Peyer's patch (tissue), 4 donors: ENCODE measurements at regions not wholly inside any gene's neighbourhood (a gene's known extent, or its start where the extent isn't known, plus 50 kb on each side); places are given as distances from the start of the nearest gene placed in this dataset.

Experiments
- DNase-seq, 3 donors: peaks; one replicate each; pipeline ENCODE4 v3.0.0-alpha.2; 2017 to 2019
- H3K27ac ChIP-seq, 4 donors: fragments of 200-600 bp; sonication (generic); one replicate each; pipeline ENCODE4 v1.5.1; 2016 to 2019
- H3K27me3 ChIP-seq, 2 donors: fragments of 200-600 bp; sonication (generic); one replicate each; pipeline ENCODE4 v1.5.1; 2019
- H3K36me3 ChIP-seq, 3 donors: fragments of 200-600 bp; sonication (generic); one replicate each; pipeline ENCODE4 v1.5.1; 2016 to 2019
- H3K4me1 ChIP-seq, 4 donors: fragments of 200-600 bp; sonication (generic); one replicate each; pipeline ENCODE4 v1.5.1; 2016 to 2019
- H3K4me3 ChIP-seq, 4 donors: fragments of 200-600 bp; sonication (generic); 1 replicate in 3 of 4; 2 replicates in 1 of 4; pipeline ENCODE4 v1.5.1; 2016 to 2019; ENCODE audit warnings: mild to moderate bottlenecking in 1 of 4
- H3K9me3 ChIP-seq, 4 donors: fragments of 200-600 bp; sonication (generic); one replicate each; pipeline ENCODE4 v1.5.1; 2016 to 2019; ENCODE audit warnings: mild to moderate bottlenecking in 1 of 4
- POLR2A ChIP-seq, 2 donors: fragments of 450-650 bp; IDR thresholded peaks; one replicate each; pipeline ENCODE4 v1.5.1; 2017; ENCODE audit warnings: antibody characterized with exemption in 2 of 2, mild to moderate bottlenecking in 2 of 2, moderate library complexity in 2 of 2
- TF ChIP-seq, protein P1 (sequence below), 6 experiments: fragments of 450-650 bp in 4 of 6; fragments of 200-600 bp in 2 of 6; sonication (generic) in 1 of 6; IDR thresholded peaks; one replicate each; pipeline ENCODE4 v1.5.1; 2017 to 2019; ENCODE audit warnings: antibody characterized with exemption in 6 of 6, mild to moderate bottlenecking in 3 of 6, moderate library complexity in 1 of 6

DNA sequence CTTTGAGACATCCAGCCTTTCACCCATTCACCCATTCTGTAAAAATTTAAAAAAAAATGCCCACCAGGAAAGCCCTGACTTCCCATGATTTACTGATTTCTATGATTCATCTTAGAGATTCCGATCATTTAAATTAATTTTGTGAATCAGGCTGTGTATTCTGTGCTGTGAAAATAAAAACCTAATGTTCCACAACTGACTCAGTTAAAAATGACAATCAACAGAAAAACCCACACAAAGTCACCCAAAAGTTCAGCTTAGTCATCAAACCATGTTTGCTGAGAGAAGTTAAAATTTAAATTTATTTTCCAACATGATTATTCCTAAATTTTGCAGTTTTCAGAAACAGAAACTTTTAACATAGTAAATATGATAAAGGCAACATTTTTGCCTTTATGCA, 509.9 kb downstream of the TENT5A start:
- Histone ChIP-seq H3K9me3 (no peaks in the 10 kb centered on the region), H3K27me3 (no peaks in the 10 kb centered on the region), H3K4me3 (no peak overlapping the region), H3K4me1 (no peaks in the 10 kb centered on the region), H3K27ac (no peak overlapping the region), H3K36me3 (no peaks in the 10 kb centered on the region)
- no peak for TF ChIP-seq POLR2A (IDR thresholded peaks at IDR 0.05)
- no peak for DNase-seq

- no peak for DNase-seq
- Histone ChIP-seq H3K36me3 (no peaks in the 10 kb centered on the region), H3K9me3 (no peaks in the 10 kb centered on the region), H3K4me3 (no peak overlapping the region), H3K4me1 (no peaks in the 10 kb centered on the region), H3K27ac (no peak overlapping the region), H3K27me3 (no peaks in the 10 kb centered on the region)
- TF ChIP-seq, protein P1, sequence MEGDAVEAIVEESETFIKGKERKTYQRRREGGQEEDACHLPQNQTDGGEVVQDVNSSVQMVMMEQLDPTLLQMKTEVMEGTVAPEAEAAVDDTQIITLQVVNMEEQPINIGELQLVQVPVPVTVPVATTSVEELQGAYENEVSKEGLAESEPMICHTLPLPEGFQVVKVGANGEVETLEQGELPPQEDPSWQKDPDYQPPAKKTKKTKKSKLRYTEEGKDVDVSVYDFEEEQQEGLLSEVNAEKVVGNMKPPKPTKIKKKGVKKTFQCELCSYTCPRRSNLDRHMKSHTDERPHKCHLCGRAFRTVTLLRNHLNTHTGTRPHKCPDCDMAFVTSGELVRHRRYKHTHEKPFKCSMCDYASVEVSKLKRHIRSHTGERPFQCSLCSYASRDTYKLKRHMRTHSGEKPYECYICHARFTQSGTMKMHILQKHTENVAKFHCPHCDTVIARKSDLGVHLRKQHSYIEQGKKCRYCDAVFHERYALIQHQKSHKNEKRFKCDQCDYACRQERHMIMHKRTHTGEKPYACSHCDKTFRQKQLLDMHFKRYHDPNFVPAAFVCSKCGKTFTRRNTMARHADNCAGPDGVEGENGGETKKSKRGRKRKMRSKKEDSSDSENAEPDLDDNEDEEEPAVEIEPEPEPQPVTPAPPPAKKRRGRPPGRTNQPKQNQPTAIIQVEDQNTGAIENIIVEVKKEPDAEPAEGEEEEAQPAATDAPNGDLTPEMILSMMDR (IDR thresholded peaks at IDR 0.05) = peak in 3 of 6 experiments; percentile 30 to 44 (median 37)
- no peak for TF ChIP-seq POLR2A (IDR thresholded peaks at IDR 0.05)
Observed at GRCh38 chr6:81241126-81242041, 511.1 kb downstream of the TENT5A start.

DNA sequence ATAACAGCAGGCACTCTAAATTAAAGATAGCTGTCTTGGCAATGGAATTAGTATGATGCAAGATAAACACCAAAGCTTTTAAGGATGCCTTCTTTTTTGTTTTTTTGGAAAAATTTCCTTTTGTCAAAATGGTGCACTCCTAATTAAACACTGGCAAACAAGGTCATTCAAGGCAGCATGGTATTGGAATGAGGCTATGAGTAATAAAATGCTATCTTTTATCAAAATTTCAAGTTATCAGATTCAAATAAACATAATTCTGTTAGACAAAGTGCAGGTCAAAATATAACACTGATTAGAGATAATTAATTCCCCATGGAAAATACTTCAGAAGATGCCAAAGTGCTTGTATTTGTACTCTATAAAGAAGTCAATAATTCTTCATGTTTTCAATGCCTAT, 514.1 kb downstream of the TENT5A start:
- Histone ChIP-seq H3K27ac (no peak overlapping the region), H3K9me3 (no peaks in the 10 kb centered on the region), H3K36me3 (no peaks in the 10 kb centered on the region), H3K4me3 (no peak overlapping the region), H3K4me1 (no peaks in the 10 kb centered on the region), H3K27me3 (no peaks in the 10 kb centered on the region)
- no peak for TF ChIP-seq POLR2A (IDR thresholded peaks at IDR 0.05)
- TF ChIP-seq, protein P1 (IDR thresholded peaks at IDR 0.05) = no peak
- no peak for DNase-seq

DNA sequence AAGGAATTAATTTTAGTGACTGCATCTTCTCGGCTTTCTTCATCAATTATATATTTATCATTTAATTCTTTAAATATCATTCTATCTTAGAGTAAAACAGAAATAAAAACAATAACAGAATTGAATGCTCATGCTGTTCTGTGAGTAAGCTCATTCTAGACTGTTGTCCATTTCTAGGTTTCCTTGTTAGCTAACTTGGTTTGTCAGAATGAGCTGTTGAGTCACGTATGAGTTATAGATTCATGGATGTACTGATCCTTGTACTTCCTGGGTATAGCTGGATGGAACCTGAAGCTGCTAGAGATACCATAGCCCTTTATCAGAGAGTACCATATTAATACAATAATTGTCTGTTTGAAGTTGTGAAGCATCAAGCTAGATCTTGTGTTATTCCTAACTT, 515.3 kb downstream of the TENT5A start:
- H3K9me3 ChIP-seq = no peaks in the 10 kb centered on the region

GRCh38 chr6:81235512-81235911, 517.0 kb downstream of the TENT5A start:
- Histone ChIP-seq H3K9me3 (no peaks in the 10 kb centered on the region), H3K36me3 (no peaks in the 10 kb centered on the region), H3K27ac (no peak overlapping the region), H3K4me1 (no peaks in the 10 kb centered on the region), H3K4me3 (no peak overlapping the region), H3K27me3 (no peaks in the 10 kb centered on the region)
- TF ChIP-seq, protein P1 (IDR thresholded peaks at IDR 0.05) = no peak
- TF ChIP-seq POLR2A (IDR thresholded peaks at IDR 0.05) = no peak
- DNase-seq = no peak

More for the DNA sequence above, 515.3 kb downstream of the TENT5A start:
- Histone ChIP-seq H3K27me3 (no peaks in the 10 kb centered on the region), H3K4me1 (no peaks in the 10 kb centered on the region), H3K27ac (no peak overlapping the region), H3K36me3 (no peaks in the 10 kb centered on the region), H3K4me3 (no peak overlapping the region)
- no peak for TF ChIP-seq POLR2A (IDR thresholded peaks at IDR 0.05)
- TF ChIP-seq, protein P1 (IDR thresholded peaks at IDR 0.05) = no peak
- no peak for DNase-seq

- no peaks in the 10 kb centered on the region for H3K36me3 ChIP-seq
- H3K4me1 ChIP-seq = no peaks in the 10 kb centered on the region
- no peaks in the 10 kb centered on the region for H3K27me3 ChIP-seq
- no peak overlapping the region for H3K4me3 ChIP-seq
- no peak for TF ChIP-seq POLR2A (IDR thresholded peaks at IDR 0.05)
- TF ChIP-seq, protein P1 (IDR thresholded peaks at IDR 0.05) = no peak
- no peak overlapping the region for H3K27ac ChIP-seq
- no peaks in the 10 kb centered on the region for H3K9me3 ChIP-seq
- DNase-seq = no peak
Observed at GRCh38 chr6:81233990-81234389, 518.5 kb downstream of the TENT5A start.
